RWPE1 (cell line): ENCODE measurements at regions not wholly inside any gene's neighbourhood (a gene's known extent, or its start where the extent isn't known, plus 50 kb on each side); places are given as distances from the start of the nearest gene placed in this dataset.

Experiments used
- CTCF ChIA-PET: fragments of 350-600 bp; sonication (Branson Sonifier 250); formaldehyde crosslinking; extraction: SDS; loops from one replicate; lab custom pipeline; 2021; lab: Yijun Ruan, JAX
- POLR2A ChIA-PET: fragments of 400-600 bp; formaldehyde crosslinking; extraction: SDS; loops from one replicate; lab custom pipeline; 2020; ENCODE audit warnings: antibody characterized with exemption; ENCODE audit not compliant: low non-redundant PET; lab: Yijun Ruan, JAX
- DNase-seq: peaks from one replicate; pipeline ENCODE4 v3.0.0; 2012; ENCODE audit warnings: low spot score
- H3K27ac ChIP-seq: fragments of 450-650 bp; 2 replicates; pipeline ENCODE4 v1.5.1; 2017
- CTCF ChIP-seq: fragments of 450-650 bp; conservative IDR thresholded peaks from 2 replicates; pipeline ENCODE4 v1.5.1; 2017; ENCODE audit warnings: low read depth, mild to moderate bottlenecking

GRCh38 chr3:22358334-22358733 lies 607.3 kb upstream of the ZNF385D start:
- no peak overlapping the region for H3K27ac ChIP-seq
- TF ChIP-seq CTCF = no peak
- DNase-seq = no peak
- POLR2A ChIA-PET = no interaction called here
- CTCF ChIA-PET = no interaction called here

GRCh38 chr3:22360164-22360563 lies 609.2 kb upstream of the ZNF385D start:
- no peak for DNase-seq
- TF ChIP-seq CTCF = no peak
- no peak overlapping the region for H3K27ac ChIP-seq
- ChIA-PET POLR2A (no interaction called here), CTCF (no interaction called here)

- no peak overlapping the region for H3K27ac ChIP-seq
- DNase-seq = no peak
- POLR2A ChIA-PET = no interaction called here
- CTCF ChIA-PET = no interaction called here
- no peak for TF ChIP-seq CTCF
Observed at GRCh38 chr3:22360970-22361369, 610.0 kb upstream of the ZNF385D start.

GRCh38 chr3:22361521-22361920 lies 610.5 kb upstream of the ZNF385D start:
- CTCF ChIA-PET = no interaction called here
- no peak overlapping the region for H3K27ac ChIP-seq
- no peak for TF ChIP-seq CTCF
- no peak for DNase-seq
- POLR2A ChIA-PET = no interaction called here

- TF ChIP-seq CTCF = no peak
- ChIA-PET POLR2A (no interaction called here), CTCF (no interaction called here)
- no peak for DNase-seq
- no peak overlapping the region for H3K27ac ChIP-seq
Observed at GRCh38 chr3:22364851-22365250, 613.8 kb upstream of the ZNF385D start.

GRCh38 chr3:22366781-22367180 lies 615.8 kb upstream of the ZNF385D start:
- no peak overlapping the region for H3K27ac ChIP-seq
- no peak for TF ChIP-seq CTCF
- CTCF ChIA-PET = no interaction called here
- DNase-seq = no peak
- POLR2A ChIA-PET = no interaction called here

- DNase-seq = no peak
- no peak overlapping the region for H3K27ac ChIP-seq
- ChIA-PET CTCF (no interaction called here), POLR2A (no interaction called here)
- no peak for TF ChIP-seq CTCF
Observed at GRCh38 chr3:22371036-22371435, 620.0 kb upstream of the ZNF385D start.
